Esophagus muscularis mucosa (tissue), 4 donors: ENCODE measurements at regions not wholly inside any gene's neighbourhood (a gene's known extent, or its start where the extent isn't known, plus 50 kb on each side); places are given as distances from the start of the nearest gene placed in this dataset.

Experiments
- DNase-seq: peaks from one replicate; pipeline ENCODE4 v3.0.0-alpha.2; 2017; ENCODE audit errors: extremely low spot score
- H3K27ac ChIP-seq, 4 donors: fragments of 200-600 bp; sonication (generic); replicated peaks in 1 of 4; 1 replicate in 3 of 4; 2 replicates in 1 of 4; pipeline ENCODE4 v1.5.1; 2016 to 2019; ENCODE audit warnings: mild to moderate bottlenecking in 1 of 4
- H3K27me3 ChIP-seq, 4 donors: fragments of 200-600 bp; sonication (generic); one replicate each; pipeline versions ENCODE4 v1.5.1 to v1.6.0; 2016 to 2019
- H3K36me3 ChIP-seq, 4 donors: fragments of 200-600 bp; sonication (generic); one replicate each; pipeline ENCODE4 v1.5.1; 2016 to 2019
- H3K4me1 ChIP-seq, 4 donors: fragments of 200-600 bp; sonication (generic); one replicate each; pipeline ENCODE4 v1.5.1; 2016 to 2019
- H3K4me3 ChIP-seq, 4 donors: fragments of 200-600 bp; sonication (generic); 1 replicate in 2 of 4; 2 replicates in 2 of 4; pipeline ENCODE4 v1.5.1; 2016 to 2019; ENCODE audit warnings: mild to moderate bottlenecking in 4 of 4, moderate library complexity in 1 of 4
- H3K9me3 ChIP-seq, 4 donors: fragments of 200-600 bp; sonication (generic); 1 replicate in 3 of 4; 2 replicates in 1 of 4; pipeline ENCODE4 v1.5.1; 2016 to 2019
- CTCF ChIP-seq, 3 experiments: fragments of 200-600 bp in 2 of 3; fragments of 450-650 bp in 1 of 3; sonication (generic) in 2 of 3; IDR thresholded peaks; one replicate each; pipeline ENCODE4 v1.5.1; 2017 to 2019; ENCODE audit warnings: antibody characterized with exemption in 3 of 3, mild to moderate bottlenecking in 2 of 3, moderate library complexity in 1 of 3
- EP300 ChIP-seq: sonication (generic); formaldehyde crosslinking; IDR thresholded peaks from one replicate; pipeline ENCODE4 v1.6.1; 2017; ENCODE audit warnings: antibody characterized with exemption
- POLR2A ChIP-seq: fragments of 450-650 bp; IDR thresholded peaks from one replicate; pipeline ENCODE4 v1.6.1; 2017; ENCODE audit warnings: antibody characterized with exemption, moderate library complexity, mild to moderate bottlenecking, low read depth
- POLR2AphosphoS5 ChIP-seq, 2 donors: sonication (generic); formaldehyde crosslinking; IDR thresholded peaks; one replicate each; pipeline ENCODE4 v1.6.1; 2017; ENCODE audit warnings: antibody characterized with exemption in 2 of 2
- WGBS: methylation state at CpG from one replicate; pipeline ENCODE4 v1.1.5; 2018; 5-methylcytosine and 5-hydroxymethylcytosine counted together
- intact Hi-C: fragments of 100-400 bp; cut with DNase I; formaldehyde crosslinking; loops from one replicate; pipeline ENCODE4 v1.15.1; 2023

- Histone ChIP-seq H3K27ac (peak overlapping the region in 2 of 4 donors; percentile 38 to 42), H3K4me1 (peaks cover 3 to 35% (median 15%) of the 10 kb centered on the region in 4 donors), H3K9me3 (no peaks in the 10 kb centered on the region), H3K36me3 (no peaks in the 10 kb centered on the region), H3K27me3 (no peaks in the 10 kb centered on the region), H3K4me3 (no peak overlapping the region)
- TF ChIP-seq CTCF (IDR thresholded peaks at IDR 0.05), result no peak
- no peak for TF ChIP-seq POLR2A
- no peak for TF ChIP-seq EP300
- TF ChIP-seq POLR2AphosphoS5 (IDR thresholded peaks at IDR 0.05), result no peak
- DNase-seq, result no peak
- intact Hi-C loops, result loop anchor here (10.0 kb wide), 1 partner anchor 172 kb away; no protein-coding TSS in a partner anchor
- 73% methylated on average over 8 of the region's 8 CpGs for WGBS
Measured at GRCh38 chr2:216792222-216793021, 67.4 kb downstream of the TNP1 start.

DNA sequence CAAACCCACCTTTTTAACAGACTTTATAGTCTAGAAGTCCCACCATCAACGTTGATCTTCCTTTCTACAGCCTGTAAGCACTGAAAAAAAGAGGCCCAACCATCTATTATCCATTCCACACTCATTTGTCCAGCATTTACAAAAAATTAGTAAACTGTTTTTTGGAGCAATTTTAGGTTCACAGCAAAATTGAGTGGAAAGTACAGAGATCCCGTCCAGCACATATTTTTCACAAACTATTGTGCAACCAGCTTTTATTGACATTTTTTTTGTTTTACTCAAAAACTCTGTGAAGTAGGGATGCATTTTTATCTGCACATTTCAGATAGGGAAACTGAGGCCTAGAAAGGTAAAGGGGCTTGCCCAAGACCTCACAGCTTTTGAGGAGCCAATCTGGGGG lies 68.6 kb downstream of the TNP1 start:
- Histone ChIP-seq H3K4me1 (peaks cover 3 to 35% (median 15%) of the 10 kb centered on the region in 4 donors), H3K27me3 (no peaks in the 10 kb centered on the region), H3K36me3 (no peaks in the 10 kb centered on the region), H3K4me3 (no peak overlapping the region), H3K9me3 (no peaks in the 10 kb centered on the region), H3K27ac (peak overlapping the region in 2 of 4 donors; percentile 12 to 58)
- no peak for DNase-seq
- TF ChIP-seq EP300, result no peak
- TF ChIP-seq CTCF (IDR thresholded peaks at IDR 0.05), result no peak
- TF ChIP-seq POLR2A, result no peak
- TF ChIP-seq POLR2AphosphoS5 (IDR thresholded peaks at IDR 0.05), result no peak
- WGBS, result 63% methylated on average over 2 of the region's 2 CpGs
- intact Hi-C loops, result loop anchor here (10.0 kb wide), 1 partner anchor 173 kb away; no protein-coding TSS in a partner anchor

DNA sequence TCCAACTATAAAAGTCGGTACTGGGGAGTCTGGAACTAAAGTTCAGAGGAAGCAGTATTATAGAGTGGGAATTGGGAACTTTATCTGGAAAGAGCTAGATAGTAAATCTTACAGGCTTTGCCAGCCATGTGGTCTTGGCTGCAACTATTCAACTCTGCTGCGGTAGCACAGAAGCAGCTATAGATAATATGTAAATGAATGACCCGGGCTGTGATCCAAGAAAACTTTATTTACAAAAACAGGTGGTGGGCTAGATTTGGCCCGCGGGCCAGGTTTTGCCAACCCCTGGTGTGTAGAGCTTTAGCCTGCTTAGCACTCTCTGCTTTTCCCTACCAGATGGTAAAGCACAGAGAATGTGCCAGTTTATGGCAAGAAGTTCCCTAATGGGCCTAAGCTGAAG lies 70.8 kb downstream of the TNP1 start:
- intact Hi-C loops, result no loop called here
- DNase-seq, result no peak
- Histone ChIP-seq H3K36me3 (no peaks in the 10 kb centered on the region), H3K4me3 (no peak overlapping the region), H3K9me3 (no peaks in the 10 kb centered on the region), H3K27ac (no peak overlapping the region), H3K27me3 (no peaks in the 10 kb centered on the region), H3K4me1 (peaks cover 3 to 35% (median 15%) of the 10 kb centered on the region in 4 donors)
- WGBS, result 88% methylated on average over 5 of the region's 5 CpGs
- TF ChIP-seq POLR2AphosphoS5 (IDR thresholded peaks at IDR 0.05), result no peak
- TF ChIP-seq EP300, result no peak
- no peak for TF ChIP-seq POLR2A
- no peak for TF ChIP-seq CTCF (IDR thresholded peaks at IDR 0.05)

DNA sequence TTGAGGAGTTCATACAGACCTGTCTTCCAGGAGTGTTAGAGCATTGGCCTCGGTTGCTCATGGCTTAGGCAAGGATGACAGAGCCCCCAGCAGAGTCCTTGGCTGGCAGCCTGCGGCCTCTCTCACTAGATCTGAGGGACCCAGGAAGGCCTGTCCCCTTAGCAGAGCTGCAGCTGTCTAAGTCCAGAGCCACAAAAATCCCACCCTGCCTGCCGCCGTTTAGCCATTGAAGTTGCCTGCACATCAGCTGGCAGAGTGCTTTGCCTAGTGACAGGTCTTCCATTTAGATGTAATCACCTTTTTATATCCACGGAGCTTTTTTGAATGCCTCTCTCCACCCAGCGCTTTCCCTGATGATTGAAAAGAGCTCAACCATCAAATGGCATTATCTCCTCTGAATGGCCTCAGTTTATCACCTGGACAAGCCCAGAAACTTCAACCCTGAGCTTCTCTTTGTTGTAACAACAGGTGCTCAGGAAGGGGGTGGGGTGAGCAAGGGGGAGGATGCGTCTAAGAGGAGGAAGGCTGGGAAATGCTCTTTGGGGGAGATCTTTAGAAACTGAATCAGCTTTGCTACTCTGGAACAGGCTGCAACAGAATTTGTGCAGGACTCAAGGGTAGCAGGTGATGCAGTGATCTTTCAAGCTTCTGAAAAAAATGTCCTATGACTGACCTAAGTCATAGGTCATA lies 71.9 kb downstream of the TNP1 start:
- no peaks in the 10 kb centered on the region for H3K27me3 ChIP-seq
- H3K9me3 ChIP-seq, result no peaks in the 10 kb centered on the region
- peaks cover 3 to 36% (median 15%) of the 10 kb centered on the region in 4 donors for H3K4me1 ChIP-seq
- no peak overlapping the region for H3K4me3 ChIP-seq
- no peak for DNase-seq
- 86% methylated on average over 5 of the region's 7 CpGs for whole genome bisulfite sequencing
- intact Hi-C loops, result no loop called here
- TF ChIP-seq EP300 (no peak), POLR2A (no peak), POLR2AphosphoS5 (IDR thresholded peaks at IDR 0.05) (no peak), CTCF (IDR thresholded peaks at IDR 0.05) (no peak)
- H3K27ac ChIP-seq, result no peak overlapping the region
- no peaks in the 10 kb centered on the region for H3K36me3 ChIP-seq
